HG02981 (cell line): ENCODE measurements at regions not wholly inside any gene's neighbourhood (a gene's known extent, or its start where the extent isn't known, plus 50 kb on each side); places are given as distances from the start of the nearest gene placed in this dataset.
"Not testable (repeated sequence)": the region's sequence is repeated elsewhere in the genome, so short reads cannot be mapped to it uniquely, and the experiment has no call there.

Experiments
- ATAC-seq: cut with Tn5 transposase; IDR thresholded peaks from one replicate; pipeline ENCODE4 v1.9.1; 2021; ENCODE audit warnings: mild to moderate bottlenecking, moderate library complexity; ENCODE audit not compliant: unreplicated experiment

DNA sequence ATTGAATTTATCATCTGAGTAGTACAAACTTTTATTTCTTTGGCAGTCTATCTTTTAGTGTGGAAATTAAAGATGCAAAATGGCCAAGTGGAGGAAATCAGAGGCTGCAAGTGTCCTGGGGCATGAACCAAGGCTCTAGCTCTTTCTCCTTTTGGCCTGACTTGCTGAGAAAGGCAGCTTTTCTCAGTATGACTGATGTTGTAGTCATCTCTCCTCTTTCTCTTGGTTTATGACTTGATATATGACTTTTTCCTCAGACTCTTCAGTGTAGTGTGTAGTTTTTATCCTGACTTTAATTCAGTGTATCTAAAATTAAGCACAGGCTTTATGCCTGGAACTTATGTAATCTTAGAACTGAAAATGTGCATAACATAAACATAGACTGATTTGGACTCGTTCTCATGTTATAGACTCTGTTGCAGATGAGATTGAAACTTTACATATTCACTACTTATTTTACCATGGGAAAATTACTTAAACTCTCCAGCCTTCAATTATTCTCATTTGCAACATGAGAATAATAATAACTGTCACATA lies 65.7 kb downstream of the SLITRK5 start:
- no peak for ATAC-seq

DNA sequence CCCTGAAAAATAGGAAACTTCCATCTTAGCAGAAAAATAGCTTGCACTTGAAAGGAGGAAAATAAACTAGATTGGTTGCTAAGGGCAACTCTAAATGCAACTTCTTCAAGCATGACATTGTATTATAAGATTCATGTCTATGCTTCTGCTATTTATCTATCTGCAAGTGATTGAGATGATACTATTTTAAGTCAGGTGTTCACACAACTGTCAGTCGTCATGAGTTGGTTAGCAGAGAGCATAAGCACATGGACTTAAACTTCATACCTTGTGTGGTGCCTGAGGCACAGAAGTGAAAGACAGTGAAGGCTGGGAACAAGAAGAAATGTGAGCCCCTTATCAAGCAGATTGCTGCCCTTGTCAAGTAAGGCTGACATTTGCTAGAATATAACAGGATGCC lies 82.9 kb downstream of the SLITRK5 start:
- no peak for ATAC-seq

DNA sequence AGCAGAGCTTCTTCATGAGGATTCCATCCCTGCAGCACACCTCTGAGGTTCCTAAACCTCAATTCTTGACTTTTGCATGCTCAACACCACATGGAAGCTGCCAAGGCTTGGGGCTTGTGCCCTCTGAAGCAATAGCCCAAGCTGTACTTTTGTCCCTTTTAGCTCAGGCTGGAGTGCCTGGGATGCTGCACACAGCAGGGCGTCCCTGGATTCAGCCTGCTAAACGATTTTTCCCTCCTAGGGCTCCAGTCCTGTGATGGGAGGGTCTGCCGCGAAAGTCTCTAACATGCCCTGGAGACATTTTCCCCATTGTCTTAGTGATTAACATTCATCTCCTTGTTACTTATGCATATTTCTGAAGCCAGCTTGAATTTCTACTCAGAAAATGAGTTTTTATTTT lies 98.3 kb downstream of the SLITRK5 start:
- ATAC-seq, result no peak

DNA sequence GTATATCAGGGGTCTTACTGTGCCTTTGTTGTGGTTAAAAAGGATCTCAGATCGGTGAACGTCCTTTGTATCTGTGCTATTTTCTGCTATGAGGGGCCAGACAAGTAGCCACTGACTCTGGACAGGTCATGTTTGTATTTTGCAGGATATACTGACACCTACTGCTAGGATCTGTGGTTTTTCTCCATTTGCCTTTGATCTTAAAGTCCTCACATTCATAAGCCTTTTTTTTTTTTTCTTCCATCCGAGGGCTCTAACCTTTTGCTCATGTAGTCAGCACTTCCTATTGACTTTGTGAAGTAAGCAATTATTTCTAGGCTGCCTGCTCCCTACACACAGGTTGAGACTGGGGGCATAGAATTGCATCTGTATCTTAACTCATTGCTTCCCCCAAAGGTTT lies 106.2 kb downstream of the SLITRK5 start:
- no peak for ATAC-seq

DNA sequence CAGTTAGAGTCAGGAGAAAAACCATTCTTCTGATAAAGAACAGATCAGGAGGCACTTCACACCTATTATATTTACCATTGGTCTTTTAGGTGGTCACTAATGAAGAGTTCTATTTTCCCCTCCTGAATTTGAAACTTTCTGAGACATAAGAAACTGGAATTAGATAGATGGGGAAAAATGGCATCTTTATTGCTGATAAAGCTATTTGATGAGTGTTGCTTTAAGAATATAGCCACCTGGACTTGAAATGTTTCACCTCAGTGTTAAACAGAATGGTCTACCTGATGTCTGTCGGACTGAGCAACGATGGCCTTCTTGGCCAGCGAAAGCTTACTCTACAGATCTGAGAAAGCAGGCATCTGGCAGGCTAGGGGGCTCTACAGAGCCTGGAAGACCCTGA lies 107.0 kb downstream of the SLITRK5 start:
- no peak for ATAC-seq

DNA sequence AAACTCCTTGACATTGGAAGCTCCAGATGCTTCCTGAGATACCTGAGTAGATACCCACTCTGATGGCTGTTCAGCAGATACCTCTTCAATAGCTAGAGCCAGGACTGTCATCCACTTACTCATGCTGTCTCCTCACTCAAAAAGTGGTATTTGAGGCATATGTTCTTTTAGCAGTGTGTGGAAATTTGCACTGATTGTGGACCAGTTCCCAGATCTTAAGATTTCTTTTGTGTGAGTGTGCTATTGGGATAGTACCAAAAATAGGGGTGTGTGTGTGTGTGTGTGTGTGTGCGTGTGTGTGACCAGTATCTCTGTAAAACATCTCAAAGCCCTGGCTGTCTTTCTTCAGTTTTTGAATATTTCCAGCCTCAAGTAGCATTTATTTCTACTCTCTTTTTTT lies 108.3 kb downstream of the SLITRK5 start:
- ATAC-seq, result no peak

DNA sequence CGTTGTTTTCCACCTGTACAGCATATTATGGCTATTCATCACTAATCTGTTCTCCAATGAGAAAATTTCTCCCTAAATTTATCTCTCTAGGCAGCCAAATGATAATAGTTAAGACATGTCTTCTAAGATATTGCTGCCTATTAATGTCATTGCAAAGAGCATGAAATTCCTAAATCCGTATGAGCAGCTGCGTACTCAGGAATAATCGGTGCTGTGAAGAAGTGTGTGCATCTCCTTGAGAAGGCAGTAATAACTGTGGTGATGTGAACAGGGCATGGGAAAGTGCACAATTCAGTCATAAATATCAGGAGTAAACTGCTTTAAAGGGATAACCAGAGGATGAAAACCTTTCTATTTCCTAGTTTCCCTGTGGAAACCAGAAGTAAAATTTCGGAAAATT lies 112.2 kb downstream of the SLITRK5 start:
- ATAC-seq, result no peak

DNA sequence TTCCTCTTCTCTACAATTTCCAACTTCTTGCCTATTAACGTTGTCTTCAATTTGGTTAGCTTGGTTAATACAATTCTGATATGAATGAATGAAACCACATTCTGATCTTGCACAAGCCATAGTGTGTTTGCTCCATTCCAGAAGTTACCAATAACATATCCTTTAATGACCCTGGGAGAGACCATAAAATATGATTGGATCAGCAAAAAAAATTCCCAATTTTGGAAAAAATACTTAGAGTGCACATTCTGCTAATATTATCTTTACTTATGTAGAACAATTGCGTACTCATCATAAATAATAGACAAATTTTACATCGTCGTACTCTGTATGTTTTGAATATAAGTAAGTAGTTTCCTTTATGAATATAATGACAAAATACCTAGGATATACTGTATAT lies 117.2 kb downstream of the SLITRK5 start:
- no peak for ATAC-seq

DNA sequence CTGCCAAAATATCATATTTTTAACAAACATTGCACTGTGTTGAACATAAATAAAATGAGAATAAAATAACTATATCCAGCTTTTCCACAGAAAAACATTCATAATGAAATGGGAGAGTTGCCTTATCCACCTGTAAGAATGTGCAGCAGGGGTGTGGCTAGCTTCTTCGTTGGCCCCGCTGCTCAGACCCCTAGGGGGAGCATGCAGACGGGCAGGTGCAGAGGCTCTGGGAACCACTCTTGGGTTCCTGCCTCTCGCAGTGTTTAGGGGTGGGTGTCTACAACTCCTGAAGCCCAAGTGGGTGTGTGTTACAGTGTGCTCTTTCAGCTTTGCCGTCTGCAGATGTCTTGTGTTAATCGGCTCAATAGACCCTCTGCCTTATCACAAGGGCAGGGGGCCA lies 121.7 kb downstream of the SLITRK5 start:
- no peak for ATAC-seq

DNA sequence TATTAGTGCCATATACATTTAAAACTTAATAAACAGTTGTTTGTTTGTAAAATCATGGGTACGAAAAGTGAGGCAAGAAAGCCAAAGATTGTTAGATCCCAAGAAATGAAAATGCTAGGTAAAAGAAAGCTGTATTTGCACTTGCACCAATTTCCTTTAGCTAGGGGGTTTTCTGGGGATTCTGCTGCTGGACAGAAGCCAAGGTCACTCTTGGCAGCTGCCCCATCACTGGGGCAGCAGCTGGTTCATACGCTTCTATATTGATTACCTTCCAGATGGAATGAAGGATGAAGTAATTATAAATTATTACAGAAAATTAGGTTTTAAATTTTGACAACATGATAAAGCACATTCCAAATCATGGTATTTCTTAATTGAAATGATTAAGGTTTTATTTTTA lies 127.4 kb downstream of the SLITRK5 start:
- no peak for ATAC-seq

DNA sequence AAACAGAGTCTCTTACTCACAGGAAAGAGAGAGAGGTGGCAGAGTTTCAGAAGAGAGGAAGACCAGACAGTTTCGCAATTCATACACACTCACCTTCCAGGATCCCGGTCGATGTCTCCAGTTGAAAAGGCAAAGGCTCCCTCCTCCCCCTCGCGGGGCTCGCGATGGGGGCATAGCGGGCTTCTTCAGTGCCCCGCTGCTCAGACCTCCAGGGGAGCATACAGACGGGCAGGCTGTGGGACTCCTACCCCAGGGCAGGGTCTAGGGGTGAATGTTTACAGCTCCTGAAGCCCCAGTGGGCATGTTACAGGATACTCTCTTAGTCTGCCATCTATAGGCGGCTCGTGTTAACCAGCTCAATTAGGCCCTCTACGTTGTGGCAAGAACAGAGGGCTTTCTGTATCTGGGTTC lies 139.2 kb downstream of the SLITRK5 start:
- no peak for ATAC-seq

DNA sequence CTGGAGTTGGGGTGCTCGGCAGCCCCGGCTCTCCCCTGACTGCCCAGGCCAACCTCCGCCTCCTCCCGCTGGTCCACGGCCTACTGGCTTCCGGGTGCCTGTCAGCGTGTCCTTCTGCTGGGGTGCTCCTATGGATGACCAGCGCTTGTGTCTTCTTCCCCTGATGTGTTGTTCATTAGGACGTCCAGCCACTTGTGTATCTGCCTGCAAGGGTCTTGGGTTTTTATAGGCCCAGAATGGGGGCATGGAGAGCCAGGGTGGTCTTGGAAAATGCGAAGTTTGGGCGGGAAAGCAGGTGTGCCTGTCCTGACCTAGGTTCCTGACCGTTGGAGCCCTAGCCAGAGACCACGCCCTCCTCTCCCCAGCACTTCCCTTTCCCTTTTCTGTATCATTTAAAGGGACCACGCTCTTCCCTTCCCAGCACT lies 139.8 kb downstream of the SLITRK5 start:
- ATAC-seq, result no peak

DNA sequence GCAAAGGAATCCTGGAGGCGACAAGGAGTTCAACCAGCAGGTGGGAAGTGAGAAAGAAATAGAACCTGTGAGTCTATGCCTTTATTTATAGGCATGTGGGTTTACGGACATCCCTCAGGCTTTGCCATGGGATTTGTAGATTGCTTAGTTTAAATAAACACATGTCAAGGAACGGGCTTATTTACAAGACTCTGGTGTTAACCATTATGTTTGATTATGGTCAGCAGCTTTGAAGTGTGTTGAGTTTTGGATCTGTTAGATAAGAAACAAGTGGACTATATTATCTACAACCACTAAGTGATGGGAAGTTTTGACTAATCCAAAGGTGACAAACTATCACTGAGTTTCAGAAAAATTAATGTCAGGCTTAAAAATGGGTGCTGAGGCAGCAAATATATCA lies 143.2 kb downstream of the SLITRK5 start:
- no peak for ATAC-seq

DNA sequence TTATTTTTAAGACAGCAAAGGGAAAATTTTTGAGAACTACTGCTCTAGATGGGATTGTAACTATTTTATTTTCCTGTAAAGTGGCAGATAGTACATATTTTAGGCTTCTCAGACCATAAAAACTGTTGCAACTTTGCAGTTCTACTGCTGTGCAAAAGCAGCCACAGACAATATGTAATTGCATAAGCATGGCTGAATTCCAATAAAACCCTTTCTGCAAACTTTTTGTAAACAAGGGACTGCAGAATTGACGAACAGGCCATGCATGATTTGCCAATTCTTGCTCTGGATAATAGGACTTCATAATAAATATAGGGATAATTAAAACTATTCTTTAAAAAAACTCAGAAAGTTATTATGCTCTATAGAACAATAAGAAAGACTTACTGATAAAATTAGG lies 149.1 kb downstream of the SLITRK5 start:
- ATAC-seq, result no peak

DNA sequence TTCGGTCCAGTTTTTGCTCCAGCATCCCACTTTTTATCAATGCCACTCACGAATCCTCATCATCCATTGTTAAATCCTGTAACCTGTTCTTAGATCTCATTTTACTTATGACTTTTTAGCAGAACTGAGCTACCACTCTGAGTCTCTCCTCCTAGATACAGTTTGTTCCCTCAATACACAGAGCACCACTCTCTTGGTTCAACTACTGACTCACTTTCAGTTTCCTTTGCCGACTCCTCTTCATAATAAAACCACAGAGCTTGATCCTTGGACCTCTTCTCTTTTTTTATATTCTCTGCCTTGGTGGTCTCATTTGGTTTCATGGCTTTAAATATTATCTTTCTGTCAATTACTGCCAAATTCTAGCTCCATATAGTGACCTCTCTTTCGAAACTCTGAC lies 150.3 kb downstream of the SLITRK5 start:
- no peak for ATAC-seq

DNA sequence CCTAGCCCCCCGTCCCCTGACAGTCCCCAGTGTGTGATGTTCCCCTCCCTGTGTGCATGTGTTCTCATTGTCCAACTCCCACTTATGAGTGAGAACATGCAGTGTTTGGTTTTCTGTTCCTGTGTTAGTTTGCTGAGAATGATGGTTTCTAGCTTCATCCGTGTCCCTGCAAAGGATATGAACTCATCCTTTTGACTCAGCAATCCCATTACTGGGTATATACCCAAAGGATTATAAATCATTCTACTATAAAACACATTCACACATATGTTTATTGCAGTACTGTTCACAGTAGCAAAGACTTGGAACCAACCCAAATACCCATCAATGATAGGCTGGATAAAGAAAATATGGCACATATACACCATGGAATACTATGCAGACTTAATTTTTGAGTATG lies 155.1 kb downstream of the SLITRK5 start:
- not testable (repeated sequence) for ATAC-seq

DNA sequence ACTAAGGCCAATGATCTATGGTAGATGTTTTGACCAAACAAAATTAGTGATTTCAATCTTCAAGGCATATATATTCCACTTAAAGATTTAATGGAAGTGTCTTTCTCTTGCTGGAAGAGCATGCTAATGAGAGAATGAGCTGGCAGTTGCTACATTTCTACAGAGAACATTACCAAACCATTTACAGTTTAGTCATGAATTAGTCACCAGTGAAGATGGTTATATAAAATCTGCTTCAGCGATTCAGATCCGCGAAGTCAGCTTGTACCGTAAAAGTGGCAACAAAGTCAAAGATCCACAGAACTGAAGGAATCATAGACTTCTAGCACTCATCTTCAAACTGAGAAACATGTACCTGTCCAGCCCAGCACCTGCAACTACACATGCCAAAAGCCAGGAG lies 156.3 kb downstream of the SLITRK5 start:
- ATAC-seq, result no peak

DNA sequence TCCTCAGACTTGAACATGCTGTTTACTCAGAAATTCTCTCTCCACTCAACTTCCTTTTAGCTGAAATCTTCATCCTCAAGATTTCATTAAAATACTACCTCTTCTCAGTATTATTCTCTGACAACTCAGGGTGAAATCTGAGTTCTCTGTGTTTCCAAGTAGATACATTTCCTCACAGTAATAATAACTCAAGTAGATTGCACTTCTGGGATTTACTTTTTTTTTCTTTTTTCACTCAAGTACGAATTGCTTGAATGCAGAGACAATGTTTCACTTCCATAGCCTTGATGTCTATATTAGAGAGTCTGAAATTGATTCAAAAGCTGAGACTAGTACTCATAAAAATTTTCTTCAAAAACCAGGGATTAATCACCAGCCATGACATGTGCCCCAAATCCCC lies 166.4 kb downstream of the SLITRK5 start:
- no peak for ATAC-seq

DNA sequence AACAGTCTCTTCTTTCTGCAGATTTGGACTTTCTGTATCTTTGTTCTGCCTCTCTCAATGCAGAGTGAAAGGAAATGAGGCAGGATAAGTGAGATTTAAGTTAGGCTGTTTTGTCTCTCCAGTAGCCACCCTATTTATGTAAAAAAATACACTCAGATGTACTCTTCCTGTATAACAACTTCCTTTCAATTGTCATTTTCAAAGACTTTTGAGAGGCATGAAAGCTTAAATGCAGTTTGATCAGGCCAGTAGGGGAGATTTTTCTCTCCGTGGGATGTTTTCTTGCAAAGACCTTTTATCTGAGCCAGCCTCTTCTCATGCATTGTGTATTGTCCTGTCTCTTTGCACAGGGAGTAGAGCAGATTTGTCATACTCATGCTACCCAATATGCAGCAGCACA lies 166.8 kb downstream of the SLITRK5 start:
- no peak for ATAC-seq

DNA sequence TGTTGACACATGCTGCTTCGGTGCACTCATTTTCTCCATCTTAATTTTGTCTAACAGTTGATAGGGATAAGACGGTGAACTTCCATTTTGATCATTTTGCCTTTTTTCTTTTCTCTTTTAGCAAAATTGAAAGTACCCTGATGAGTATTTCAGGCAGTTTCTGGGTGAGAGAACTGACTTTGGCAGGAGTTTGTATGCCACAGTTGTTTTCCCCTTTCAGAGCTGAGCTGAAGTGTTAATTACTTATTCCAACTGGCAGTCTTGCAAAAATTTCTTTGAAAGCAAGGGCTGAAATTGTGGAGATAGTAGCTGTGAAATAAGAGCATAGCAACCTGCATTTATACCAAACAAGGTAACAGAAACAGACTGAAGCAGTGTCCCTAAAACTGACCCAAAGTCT lies 180.2 kb downstream of the SLITRK5 start:
- ATAC-seq, result no peak

DNA sequence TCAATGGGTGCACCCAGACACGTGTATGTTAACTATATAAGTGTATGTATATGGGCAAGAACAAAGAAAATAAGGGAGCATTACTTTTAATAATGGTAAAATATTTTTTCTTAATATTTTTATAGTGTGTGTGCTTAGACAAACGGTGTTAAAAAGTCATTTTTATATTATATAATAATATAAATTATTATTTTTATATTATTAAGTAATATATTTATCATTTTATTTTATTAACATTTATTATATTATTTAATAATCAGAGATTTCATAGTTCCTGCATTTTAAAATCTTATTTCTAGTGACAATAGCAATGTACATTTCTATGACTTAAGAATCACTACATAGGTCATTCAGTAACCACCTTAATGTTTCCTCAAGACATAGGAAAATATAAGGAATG lies 184.4 kb downstream of the SLITRK5 start:
- ATAC-seq, result no peak

DNA sequence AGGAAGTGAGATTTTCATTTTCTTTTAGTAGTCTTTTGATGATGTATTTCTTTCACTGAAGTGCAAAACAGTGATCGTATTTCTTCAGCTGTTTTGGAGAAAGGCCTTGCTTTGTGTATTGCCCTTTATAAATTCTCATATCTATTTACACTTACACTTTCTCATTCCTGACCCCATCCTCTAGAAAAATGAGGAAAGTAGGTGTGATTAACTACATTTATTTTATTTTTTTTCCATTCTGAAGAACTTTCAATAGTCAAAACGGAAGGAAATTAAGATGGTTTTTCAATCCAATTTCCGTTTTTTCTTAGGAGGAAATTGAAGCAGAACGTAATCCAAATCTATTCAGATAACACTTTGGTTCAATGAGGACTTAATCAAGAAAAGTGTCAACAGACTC lies 188.1 kb downstream of the SLITRK5 start:
- no peak for ATAC-seq

DNA sequence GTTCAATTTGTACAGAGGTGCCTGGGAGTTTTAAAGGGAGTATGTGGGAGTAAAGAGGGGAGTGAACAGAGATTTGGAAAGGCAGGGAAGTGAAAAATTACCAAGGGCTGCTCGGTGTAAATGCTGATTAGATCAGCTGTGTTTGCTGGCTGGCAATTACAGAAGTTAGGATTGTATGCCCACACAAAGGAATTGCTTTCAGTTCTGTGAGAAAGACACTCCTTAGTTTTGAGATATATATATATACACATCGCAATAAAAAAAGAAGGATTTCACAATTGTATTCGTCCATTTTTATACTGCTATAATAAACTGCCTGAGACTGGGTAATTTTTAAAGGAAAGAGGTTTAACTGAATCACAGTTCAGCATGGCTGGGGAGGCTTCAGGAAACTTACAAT lies 196.3 kb downstream of the SLITRK5 start:
- ATAC-seq, result no peak

DNA sequence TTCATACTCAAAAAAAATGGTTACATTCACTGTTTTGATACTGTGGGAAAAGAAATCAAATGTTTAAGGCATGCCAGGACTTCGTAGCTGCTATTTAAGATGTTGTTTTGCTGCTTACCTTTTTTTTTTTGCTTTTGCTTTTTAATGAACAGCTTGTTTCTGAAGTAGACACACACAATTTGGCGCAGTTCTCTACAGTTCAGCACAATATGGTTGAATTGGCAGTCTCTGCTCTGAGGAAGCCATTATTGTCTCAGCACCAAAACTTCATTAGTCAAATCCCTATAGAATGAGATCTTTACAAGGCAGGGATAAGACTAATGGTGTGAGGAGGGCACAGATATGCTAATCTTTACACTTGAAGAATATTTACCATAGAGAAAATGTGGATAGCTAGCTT lies 197.6 kb downstream of the SLITRK5 start:
- ATAC-seq, result no peak
